WTC11 (cell line): ENCODE measurements at regions not wholly inside any gene's neighbourhood (a gene's known extent, or its start where the extent isn't known, plus 50 kb on each side); places are given as distances from the start of the nearest gene placed in this dataset.

ENCODE experiments used
- CREB1 ChIP-seq: sonication (generic); formaldehyde crosslinking; IDR thresholded peaks from 2 replicates; pipeline ENCODE4 v1.8.0; 2023; ENCODE audit warnings: mild to moderate bottlenecking, missing genetic modification reagents
- FOXK1 ChIP-seq: sonication (generic); formaldehyde crosslinking; IDR thresholded peaks from 2 replicates; pipeline ENCODE4 v1.8.0; 2022; ENCODE audit warnings: mild to moderate bottlenecking, moderate library complexity, missing genetic modification reagents
- FOXP1 ChIP-seq: sonication (generic); formaldehyde crosslinking; IDR thresholded peaks from 2 replicates; pipeline ENCODE4 v1.8.0; 2022; ENCODE audit warnings: missing genetic modification reagents, mild to moderate bottlenecking, moderate library complexity, borderline replicate concordance
- GABPB1 ChIP-seq: sonication (generic); formaldehyde crosslinking; IDR thresholded peaks from 2 replicates; pipeline ENCODE4 v1.8.1; 2023; ENCODE audit warnings: mild to moderate bottlenecking, missing genetic modification reagents
- JUN ChIP-seq: sonication (generic); formaldehyde crosslinking; IDR thresholded peaks from 2 replicates; pipeline ENCODE4 v1.8.0; 2023; ENCODE audit warnings: mild to moderate bottlenecking, missing genetic modification reagents
- MXD4 ChIP-seq: fragments of 250-450 bp; sonication (Bioruptor Pico); IDR thresholded peaks from 2 replicates; pipeline ENCODE4 v1.8.0; 2021; ENCODE audit warnings: mild to moderate bottlenecking, moderate library complexity, borderline replicate concordance
- NR2C2 ChIP-seq: sonication (generic); formaldehyde crosslinking; IDR thresholded peaks from 2 replicates; pipeline ENCODE4 v1.8.0; 2022; ENCODE audit warnings: mild to moderate bottlenecking, missing genetic modification reagents
- SMAD3 ChIP-seq: sonication (generic); formaldehyde crosslinking; IDR thresholded peaks from 2 replicates; pipeline ENCODE4 v1.8.0; 2022; ENCODE audit warnings: missing genetic modification reagents, mild to moderate bottlenecking, borderline replicate concordance
- TF ChIP-seq, protein P1 (sequence below): sonication (generic); formaldehyde crosslinking; IDR thresholded peaks from 2 replicates; pipeline ENCODE4 v1.8.1; 2022; ENCODE audit warnings: low read depth, missing genetic modification reagents, borderline replicate concordance
- TF ChIP-seq, protein P2 (sequence below): fragments of 200-600 bp; IDR thresholded peaks from 2 replicates; pipeline ENCODE4 v1.8.0; 2022; ENCODE audit warnings: antibody characterized with exemption
- TF ChIP-seq, protein P3 (sequence below): sonication (generic); formaldehyde crosslinking; IDR thresholded peaks from 2 replicates; pipeline ENCODE4 v1.8.0; 2022; ENCODE audit warnings: mild to moderate bottlenecking, missing genetic modification reagents
- TF ChIP-seq, protein P4 (sequence below): sonication (generic); formaldehyde crosslinking; IDR thresholded peaks from 2 replicates; pipeline ENCODE4 v1.8.0; 2022; ENCODE audit warnings: mild to moderate bottlenecking, missing genetic modification reagents

DNA sequence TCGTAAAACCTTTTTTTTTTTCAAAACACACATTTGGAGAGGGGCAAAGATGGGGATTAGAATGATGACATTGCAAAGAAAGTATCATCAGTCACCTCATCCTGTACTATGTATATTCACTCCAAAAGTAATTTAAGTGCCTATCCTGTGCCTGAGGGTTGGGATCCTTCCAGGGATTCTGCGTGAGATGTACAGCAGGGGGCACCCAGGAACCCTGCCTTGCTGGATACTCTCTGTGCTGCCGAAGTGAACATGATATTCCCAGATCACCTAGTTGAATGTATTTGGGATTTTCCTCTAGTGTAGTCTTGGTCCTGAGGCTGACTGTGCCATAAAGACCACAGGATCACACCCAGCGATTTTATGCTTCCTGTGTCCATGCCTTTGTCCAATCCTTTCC, 372.7 kb downstream of the IPO8 start:
- TF ChIP-seq SMAD3 (CRISPR knock-in tag), result no peak
- TF ChIP-seq, protein P1, sequence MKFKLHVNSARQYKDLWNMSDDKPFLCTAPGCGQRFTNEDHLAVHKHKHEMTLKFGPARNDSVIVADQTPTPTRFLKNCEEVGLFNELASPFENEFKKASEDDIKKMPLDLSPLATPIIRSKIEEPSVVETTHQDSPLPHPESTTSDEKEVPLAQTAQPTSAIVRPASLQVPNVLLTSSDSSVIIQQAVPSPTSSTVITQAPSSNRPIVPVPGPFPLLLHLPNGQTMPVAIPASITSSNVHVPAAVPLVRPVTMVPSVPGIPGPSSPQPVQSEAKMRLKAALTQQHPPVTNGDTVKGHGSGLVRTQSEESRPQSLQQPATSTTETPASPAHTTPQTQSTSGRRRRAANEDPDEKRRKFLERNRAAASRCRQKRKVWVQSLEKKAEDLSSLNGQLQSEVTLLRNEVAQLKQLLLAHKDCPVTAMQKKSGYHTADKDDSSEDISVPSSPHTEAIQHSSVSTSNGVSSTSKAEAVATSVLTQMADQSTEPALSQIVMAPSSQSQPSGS (CRISPR knock-in tag), result no peak
- TF ChIP-seq, protein P2, sequence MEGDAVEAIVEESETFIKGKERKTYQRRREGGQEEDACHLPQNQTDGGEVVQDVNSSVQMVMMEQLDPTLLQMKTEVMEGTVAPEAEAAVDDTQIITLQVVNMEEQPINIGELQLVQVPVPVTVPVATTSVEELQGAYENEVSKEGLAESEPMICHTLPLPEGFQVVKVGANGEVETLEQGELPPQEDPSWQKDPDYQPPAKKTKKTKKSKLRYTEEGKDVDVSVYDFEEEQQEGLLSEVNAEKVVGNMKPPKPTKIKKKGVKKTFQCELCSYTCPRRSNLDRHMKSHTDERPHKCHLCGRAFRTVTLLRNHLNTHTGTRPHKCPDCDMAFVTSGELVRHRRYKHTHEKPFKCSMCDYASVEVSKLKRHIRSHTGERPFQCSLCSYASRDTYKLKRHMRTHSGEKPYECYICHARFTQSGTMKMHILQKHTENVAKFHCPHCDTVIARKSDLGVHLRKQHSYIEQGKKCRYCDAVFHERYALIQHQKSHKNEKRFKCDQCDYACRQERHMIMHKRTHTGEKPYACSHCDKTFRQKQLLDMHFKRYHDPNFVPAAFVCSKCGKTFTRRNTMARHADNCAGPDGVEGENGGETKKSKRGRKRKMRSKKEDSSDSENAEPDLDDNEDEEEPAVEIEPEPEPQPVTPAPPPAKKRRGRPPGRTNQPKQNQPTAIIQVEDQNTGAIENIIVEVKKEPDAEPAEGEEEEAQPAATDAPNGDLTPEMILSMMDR, result no peak
- TF ChIP-seq FOXK1 (CRISPR knock-in tag), result no peak
- TF ChIP-seq JUN, result no peak
- TF ChIP-seq FOXP1, result no peak
- no peak for TF ChIP-seq NR2C2 (CRISPR knock-in tag)
- TF ChIP-seq, protein P3, sequence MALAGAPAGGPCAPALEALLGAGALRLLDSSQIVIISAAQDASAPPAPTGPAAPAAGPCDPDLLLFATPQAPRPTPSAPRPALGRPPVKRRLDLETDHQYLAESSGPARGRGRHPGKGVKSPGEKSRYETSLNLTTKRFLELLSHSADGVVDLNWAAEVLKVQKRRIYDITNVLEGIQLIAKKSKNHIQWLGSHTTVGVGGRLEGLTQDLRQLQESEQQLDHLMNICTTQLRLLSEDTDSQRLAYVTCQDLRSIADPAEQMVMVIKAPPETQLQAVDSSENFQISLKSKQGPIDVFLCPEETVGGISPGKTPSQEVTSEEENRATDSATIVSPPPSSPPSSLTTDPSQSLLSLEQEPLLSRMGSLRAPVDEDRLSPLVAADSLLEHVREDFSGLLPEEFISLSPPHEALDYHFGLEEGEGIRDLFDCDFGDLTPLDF (CRISPR knock-in tag), result no peak
- TF ChIP-seq, protein P4, sequence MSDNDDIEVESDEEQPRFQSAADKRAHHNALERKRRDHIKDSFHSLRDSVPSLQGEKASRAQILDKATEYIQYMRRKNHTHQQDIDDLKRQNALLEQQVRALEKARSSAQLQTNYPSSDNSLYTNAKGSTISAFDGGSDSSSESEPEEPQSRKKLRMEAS (CRISPR knock-in tag), result no peak
- TF ChIP-seq CREB1 (CRISPR knock-in tag), result no peak
- no peak for TF ChIP-seq GABPB1
- no peak for TF ChIP-seq MXD4 (CRISPR knock-in tag)
